ENCODE measurements at regions not wholly inside any gene's neighbourhood (a gene's known extent, or its start where the extent isn't known, plus 50 kb on each side); places are given as distances from the start of the nearest gene placed in this dataset.

DNA sequence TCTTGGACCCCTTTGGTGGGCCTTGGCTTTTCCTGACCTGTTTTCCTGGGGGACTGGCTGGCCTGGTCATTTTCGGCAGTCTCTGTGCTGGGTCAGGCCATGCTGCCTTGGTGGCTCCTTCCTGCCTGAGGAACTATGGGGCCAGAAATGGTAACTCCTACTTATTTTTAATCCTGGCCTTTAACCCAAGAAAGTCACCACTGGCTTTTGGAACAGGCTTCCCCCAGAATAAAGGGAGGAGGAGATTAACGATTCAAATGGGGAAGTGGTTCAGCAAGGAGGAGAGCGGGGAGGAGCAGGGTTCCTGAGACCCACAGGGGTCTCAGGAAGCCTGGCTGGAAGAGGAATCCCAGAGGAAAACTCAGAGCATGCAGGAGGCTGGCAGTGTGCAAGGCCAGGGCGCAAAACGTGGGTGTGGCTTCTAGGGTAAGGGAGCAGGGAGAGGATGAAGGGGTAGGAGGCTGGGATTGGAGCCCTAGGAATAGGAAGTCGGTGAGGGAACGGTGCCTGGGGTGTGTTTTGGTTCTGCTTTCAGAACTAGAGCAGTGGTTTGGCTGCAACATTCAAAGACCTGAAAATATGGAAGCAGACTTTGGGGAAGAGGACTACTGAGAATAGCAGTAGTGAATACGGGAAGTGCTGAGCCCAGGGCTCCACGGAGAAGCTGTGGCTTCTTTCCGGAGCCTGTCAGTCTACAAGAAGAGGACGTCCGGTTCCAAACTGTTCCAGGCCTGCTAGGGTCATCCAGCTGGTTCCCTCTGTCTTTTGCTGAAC is 271.1 kb upstream of the KLF4 start:
- peaks cover 0 to 2% (median 0%) of the 10 kb centered on the region in 5 donors for H3K4me1 ChIP-seq (ENCODE audit: control insufficient read depth in 5 of 5, insufficient read depth in 5 of 5, low read length in 5 of 5)
- TF ChIP-seq, protein P1, sequence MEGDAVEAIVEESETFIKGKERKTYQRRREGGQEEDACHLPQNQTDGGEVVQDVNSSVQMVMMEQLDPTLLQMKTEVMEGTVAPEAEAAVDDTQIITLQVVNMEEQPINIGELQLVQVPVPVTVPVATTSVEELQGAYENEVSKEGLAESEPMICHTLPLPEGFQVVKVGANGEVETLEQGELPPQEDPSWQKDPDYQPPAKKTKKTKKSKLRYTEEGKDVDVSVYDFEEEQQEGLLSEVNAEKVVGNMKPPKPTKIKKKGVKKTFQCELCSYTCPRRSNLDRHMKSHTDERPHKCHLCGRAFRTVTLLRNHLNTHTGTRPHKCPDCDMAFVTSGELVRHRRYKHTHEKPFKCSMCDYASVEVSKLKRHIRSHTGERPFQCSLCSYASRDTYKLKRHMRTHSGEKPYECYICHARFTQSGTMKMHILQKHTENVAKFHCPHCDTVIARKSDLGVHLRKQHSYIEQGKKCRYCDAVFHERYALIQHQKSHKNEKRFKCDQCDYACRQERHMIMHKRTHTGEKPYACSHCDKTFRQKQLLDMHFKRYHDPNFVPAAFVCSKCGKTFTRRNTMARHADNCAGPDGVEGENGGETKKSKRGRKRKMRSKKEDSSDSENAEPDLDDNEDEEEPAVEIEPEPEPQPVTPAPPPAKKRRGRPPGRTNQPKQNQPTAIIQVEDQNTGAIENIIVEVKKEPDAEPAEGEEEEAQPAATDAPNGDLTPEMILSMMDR (IDR thresholded peaks at IDR 0.05; ENCODE audit: control extremely low read depth, extremely low read depth): no peak
- H3K36me3 ChIP-seq (ENCODE audit: control insufficient read depth in 4 of 4, insufficient read depth in 4 of 4, low read length in 4 of 4): no peaks in the 10 kb centered on the region
- H3K9ac ChIP-seq (ENCODE audit: insufficient read depth in 1 of 2, low read length in 2 of 2): no peak overlapping the region
- DNase-seq: peak in 2 of 3 donors; percentile 26 to 34
- peaks cover 0 to 4% (median 2%) of the 10 kb centered on the region in 4 donors for H3K9me3 ChIP-seq (ENCODE audit: control insufficient read depth in 4 of 4, insufficient read depth in 3 of 4, low read length in 3 of 4)
- ATAC-seq (ENCODE audit: insufficient read depth, low FRiP score): peak; percentile 58
- H3K4me3 ChIP-seq: no peak overlapping the region
- no peaks in the 10 kb centered on the region for H3K27me3 ChIP-seq (ENCODE audit: control insufficient read depth in 3 of 3, insufficient read depth in 3 of 3, low read length in 2 of 3)
- H3K27ac ChIP-seq (ENCODE audit: low read depth in 1 of 2, low read length in 1 of 2): peak overlapping the region in 1 of 2 donors; percentile 71
- 33 to 58% methylated on average over 12 of the region's 12 CpGs for WGBS, 2 donors

DNA sequence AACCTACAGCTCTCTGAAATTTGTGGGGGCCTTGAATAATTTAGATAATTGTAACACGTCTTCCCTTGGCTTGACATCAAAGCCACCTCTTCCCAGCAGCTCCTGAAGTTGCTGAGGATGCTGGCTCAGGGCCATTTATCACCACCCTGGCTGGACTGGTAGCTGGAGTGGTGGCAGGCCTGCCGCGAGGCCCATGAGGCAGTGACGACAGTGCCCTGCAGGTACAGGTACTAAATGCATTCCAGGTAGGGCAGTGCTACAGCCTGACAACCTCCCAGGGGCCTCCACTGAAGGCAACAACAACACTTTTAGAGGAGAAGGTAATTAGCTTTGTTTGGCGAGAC is 270.2 kb upstream of the KLF4 start:
- 86 to 94% methylated on average over 5 of the region's 5 CpGs for whole genome bisulfite sequencing, 2 donors
- H3K27me3 ChIP-seq (ENCODE audit: control insufficient read depth in 3 of 3, insufficient read depth in 3 of 3, low read length in 2 of 3): no peaks in the 10 kb centered on the region
- H3K27ac ChIP-seq (ENCODE audit: low read depth in 1 of 2, low read length in 1 of 2): no peak overlapping the region
- no peaks in the 10 kb centered on the region for H3K36me3 ChIP-seq (ENCODE audit: control insufficient read depth in 4 of 4, insufficient read depth in 4 of 4, low read length in 4 of 4)
- H3K4me3 ChIP-seq: no peak overlapping the region
- peaks cover 0 to 4% (median 0%) of the 10 kb centered on the region in 5 donors for H3K4me1 ChIP-seq (ENCODE audit: control insufficient read depth in 5 of 5, insufficient read depth in 5 of 5, low read length in 5 of 5)
- H3K9ac ChIP-seq (ENCODE audit: insufficient read depth in 1 of 2, low read length in 2 of 2): no peak overlapping the region
- ATAC-seq (ENCODE audit: insufficient read depth, low FRiP score): no peak
- TF ChIP-seq, protein P1 (IDR thresholded peaks at IDR 0.05; ENCODE audit: control extremely low read depth, extremely low read depth): no peak
- peaks cover 0 to 4% (median 2%) of the 10 kb centered on the region in 4 donors for H3K9me3 ChIP-seq (ENCODE audit: control insufficient read depth in 4 of 4, insufficient read depth in 3 of 4, low read length in 3 of 4)
- no peak for DNase-seq

DNA sequence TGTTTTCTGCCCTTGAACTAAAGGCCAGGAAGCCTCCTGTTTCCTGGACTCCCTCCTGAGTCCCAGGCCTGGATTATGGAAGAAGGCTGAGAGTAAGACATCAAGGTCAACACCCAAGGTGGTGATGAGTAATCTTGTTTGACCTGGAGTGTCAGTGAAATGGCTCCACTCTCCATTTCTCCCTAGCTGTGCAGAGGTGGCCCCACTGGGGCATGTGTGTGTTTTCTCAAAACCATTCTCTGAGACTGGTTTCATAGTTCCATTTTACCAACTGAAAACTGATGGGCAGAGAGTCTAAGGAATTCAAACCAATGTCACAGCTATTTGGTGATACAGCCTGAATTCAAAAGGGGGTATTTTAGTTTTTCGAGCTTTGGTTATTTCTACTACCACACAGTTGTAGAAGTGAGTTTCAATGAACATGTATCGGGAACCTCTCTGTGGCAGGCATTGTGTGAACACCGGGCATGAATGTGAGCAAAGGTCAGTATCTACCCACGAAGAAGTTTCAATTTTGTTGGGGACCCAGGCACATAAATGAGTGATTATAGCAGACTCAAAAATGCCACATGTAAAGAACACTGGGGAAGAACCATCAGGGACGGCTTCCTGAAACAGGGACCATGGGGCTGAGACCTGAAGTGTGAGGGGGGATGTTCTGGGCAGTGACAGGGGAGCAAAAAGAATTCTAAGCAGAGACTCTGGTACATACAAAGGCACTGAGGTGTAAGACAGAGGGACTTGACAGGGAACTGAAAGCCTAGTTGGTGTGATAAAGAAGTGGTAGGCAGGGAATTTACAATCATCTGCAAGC is 269.6 kb upstream of the KLF4 start:
- TF ChIP-seq, protein P1 (IDR thresholded peaks at IDR 0.05; ENCODE audit: control extremely low read depth, extremely low read depth): no peak
- Histone ChIP-seq H3K9me3 (ENCODE audit: control insufficient read depth in 4 of 4, insufficient read depth in 3 of 4, low read length in 3 of 4) (peaks cover 0 to 4% (median 2%) of the 10 kb centered on the region in 4 donors), H3K27ac (ENCODE audit: low read depth in 1 of 2, low read length in 1 of 2) (no peak overlapping the region), H3K9ac (ENCODE audit: insufficient read depth in 1 of 2, low read length in 2 of 2) (no peak overlapping the region), H3K27me3 (ENCODE audit: control insufficient read depth in 3 of 3, insufficient read depth in 3 of 3, low read length in 2 of 3) (no peaks in the 10 kb centered on the region), H3K36me3 (ENCODE audit: control insufficient read depth in 4 of 4, insufficient read depth in 4 of 4, low read length in 4 of 4) (no peaks in the 10 kb centered on the region), H3K4me3 (no peak overlapping the region), H3K4me1 (ENCODE audit: control insufficient read depth in 5 of 5, insufficient read depth in 5 of 5, low read length in 5 of 5) (peaks cover 0 to 4% (median 0%) of the 10 kb centered on the region in 5 donors)
- ATAC-seq (ENCODE audit: insufficient read depth, low FRiP score) (no peak), DNase-seq (no peak)
- 91 to 94% methylated on average over 5 of the region's 5 CpGs for WGBS, 2 donors
